Astrocyte (in vitro differentiated cells and primary cell): ENCODE measurements at regions not wholly inside any gene's neighbourhood (a gene's known extent, or its start where the extent isn't known, plus 50 kb on each side); places are given as distances from the start of the nearest gene placed in this dataset.

Experiments
- EZH2 ChIP-seq: IDR thresholded peaks from 2 replicates; pipeline ENCODE4 v1.6.1; 2012; ENCODE audit warnings: mild to moderate bottlenecking, low read length, inconsistent platforms; ENCODE audit not compliant: insufficient read depth
- TF ChIP-seq, protein P1 (sequence below): IDR thresholded peaks from 2 replicates; pipeline ENCODE4 v1.5.1; 2011; ENCODE audit warnings: low read depth, mild to moderate bottlenecking, inconsistent platforms, low read length, moderate library complexity; ENCODE audit not compliant: insufficient read depth

DNA sequence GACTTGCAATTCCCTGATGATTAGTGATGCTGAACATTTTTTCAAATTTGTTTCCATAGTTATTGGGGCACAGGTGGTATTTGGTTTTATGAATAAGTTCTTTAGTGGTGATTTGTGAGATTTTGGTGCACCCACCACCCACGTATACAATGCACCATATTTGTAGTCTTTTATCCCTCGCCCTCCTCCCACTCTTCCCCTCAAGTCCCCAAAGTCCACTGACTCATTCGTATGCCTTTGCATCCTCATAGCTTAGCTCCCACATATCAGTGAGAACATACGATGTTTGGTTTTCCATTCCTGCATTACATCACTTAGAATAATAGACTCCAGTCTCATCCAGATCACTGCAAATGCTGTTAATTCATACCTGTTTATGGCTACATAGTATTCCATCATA lies 167.3 kb downstream of the MYLK4 start:
- TF ChIP-seq, protein P1, sequence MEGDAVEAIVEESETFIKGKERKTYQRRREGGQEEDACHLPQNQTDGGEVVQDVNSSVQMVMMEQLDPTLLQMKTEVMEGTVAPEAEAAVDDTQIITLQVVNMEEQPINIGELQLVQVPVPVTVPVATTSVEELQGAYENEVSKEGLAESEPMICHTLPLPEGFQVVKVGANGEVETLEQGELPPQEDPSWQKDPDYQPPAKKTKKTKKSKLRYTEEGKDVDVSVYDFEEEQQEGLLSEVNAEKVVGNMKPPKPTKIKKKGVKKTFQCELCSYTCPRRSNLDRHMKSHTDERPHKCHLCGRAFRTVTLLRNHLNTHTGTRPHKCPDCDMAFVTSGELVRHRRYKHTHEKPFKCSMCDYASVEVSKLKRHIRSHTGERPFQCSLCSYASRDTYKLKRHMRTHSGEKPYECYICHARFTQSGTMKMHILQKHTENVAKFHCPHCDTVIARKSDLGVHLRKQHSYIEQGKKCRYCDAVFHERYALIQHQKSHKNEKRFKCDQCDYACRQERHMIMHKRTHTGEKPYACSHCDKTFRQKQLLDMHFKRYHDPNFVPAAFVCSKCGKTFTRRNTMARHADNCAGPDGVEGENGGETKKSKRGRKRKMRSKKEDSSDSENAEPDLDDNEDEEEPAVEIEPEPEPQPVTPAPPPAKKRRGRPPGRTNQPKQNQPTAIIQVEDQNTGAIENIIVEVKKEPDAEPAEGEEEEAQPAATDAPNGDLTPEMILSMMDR = no peak
- no peak for TF ChIP-seq EZH2
